SK-N-MC (cell line): ENCODE measurements at regions not wholly inside any gene's neighbourhood (a gene's known extent, or its start where the extent isn't known, plus 50 kb on each side); places are given as distances from the start of the nearest gene placed in this dataset.

Experiments
- DNase-seq: peaks from one replicate; pipeline ENCODE4 v3.0.0-alpha.2; 2011; ENCODE audit warnings: low read depth, low spot score
- H3K27ac ChIP-seq: fragments of 200-600 bp; sonication (generic); 2 replicates; pipeline ENCODE4 v1.5.1; 2016; ENCODE audit warnings: mixed run types
- H3K36me3 ChIP-seq: fragments of 200-600 bp; sonication (generic); 2 replicates; pipeline ENCODE4 v1.6.1; 2017; ENCODE audit warnings: antibody characterized with exemption, low read length, mixed read lengths; ENCODE audit not compliant: insufficient read depth
- H3K4me3 ChIP-seq: fragments of 200-600 bp; sonication (generic); 2 replicates; pipeline ENCODE4 v1.5.1; 2016
- H3K9ac ChIP-seq: fragments of 200-600 bp; sonication (generic); 2 replicates; pipeline ENCODE4 v1.8.0; 2017; ENCODE audit warnings: mixed run types, mixed read lengths; ENCODE audit not compliant: insufficient read length
- H3K9me3 ChIP-seq: fragments of 200-600 bp; sonication (generic); 2 replicates; pipeline ENCODE4 v1.6.1; 2017; ENCODE audit warnings: low read depth, mild to moderate bottlenecking, antibody characterized with exemption, low read length, moderate library complexity, mixed read lengths
- EZH2 ChIP-seq: fragments of 200-600 bp; sonication (generic); IDR thresholded peaks from one replicate; pipeline ENCODE4 v1.6.1; 2017; ENCODE audit warnings: antibody characterized with exemption
- FOXP2 ChIP-seq: optimal IDR thresholded peaks from 2 replicates; pipeline ENCODE3; 2011; ENCODE audit warnings: mild to moderate bottlenecking, moderate library complexity; ENCODE audit not compliant: insufficient read depth; ENCODE audit errors: extremely low read length, control extremely low read depth
- POLR2AphosphoS5 ChIP-seq: IDR thresholded peaks from 2 replicates; pipeline ENCODE4 v1.6.1; 2012; ENCODE audit warnings: mild to moderate bottlenecking, low read depth, low read length, borderline replicate concordance

GRCh38 chr11:103556171-103556570 lies 446.9 kb downstream of the DYNC2H1 start:
- TF ChIP-seq POLR2AphosphoS5 (no peak), EZH2 (no peak)
- Histone ChIP-seq H3K4me3 (no peak overlapping the region), H3K27ac (no peak overlapping the region), H3K9me3 (no peaks in the 10 kb centered on the region), H3K9ac (no peak overlapping the region), H3K36me3 (no peaks in the 10 kb centered on the region)
- DNase-seq = no peak

- H3K9me3 ChIP-seq = no peaks in the 10 kb centered on the region
- no peak overlapping the region for H3K27ac ChIP-seq
- DNase-seq = no peak
- H3K9ac ChIP-seq = no peak overlapping the region
- TF ChIP-seq POLR2AphosphoS5 (no peak), FOXP2 (no peak), EZH2 (no peak)
- no peaks in the 10 kb centered on the region for H3K36me3 ChIP-seq
- no peak overlapping the region for H3K4me3 ChIP-seq
Measured at GRCh38 chr11:103566116-103566515, 456.9 kb downstream of the DYNC2H1 start.

- DNase-seq = no peak
- no peaks in the 10 kb centered on the region for H3K9me3 ChIP-seq
Measured at GRCh38 chr11:103581760-103582159, 454.7 kb upstream of the DDI1 start.

GRCh38 chr11:103582351-103582909 lies 454.0 kb upstream of the DDI1 start:
- no peak for TF ChIP-seq FOXP2
- TF ChIP-seq POLR2AphosphoS5 = no peak
- TF ChIP-seq EZH2 = no peak
- DNase-seq = no peak
- no peaks in the 10 kb centered on the region for H3K36me3 ChIP-seq

More at GRCh38 chr11:103581760-103582159, 454.7 kb upstream of the DDI1 start:
- Histone ChIP-seq H3K4me3 (no peak overlapping the region), H3K27ac (no peak overlapping the region), H3K9ac (no peak overlapping the region), H3K36me3 (no peaks in the 10 kb centered on the region)
- no peak for TF ChIP-seq FOXP2
- TF ChIP-seq POLR2AphosphoS5 = no peak
- no peak for TF ChIP-seq EZH2

GRCh38 chr11:103584021-103584420 lies 452.4 kb upstream of the DDI1 start:
- Histone ChIP-seq H3K9ac (no peak overlapping the region), H3K27ac (no peak overlapping the region), H3K36me3 (no peaks in the 10 kb centered on the region), H3K9me3 (no peaks in the 10 kb centered on the region), H3K4me3 (no peak overlapping the region)
- no peak for TF ChIP-seq FOXP2
- no peak for TF ChIP-seq EZH2
- TF ChIP-seq POLR2AphosphoS5 = no peak
- no peak for DNase-seq

More at GRCh38 chr11:103582351-103582909, 454.0 kb upstream of the DDI1 start:
- Histone ChIP-seq H3K4me3 (no peak overlapping the region), H3K9me3 (no peaks in the 10 kb centered on the region), H3K27ac (no peak overlapping the region), H3K9ac (no peak overlapping the region)

- Histone ChIP-seq H3K27ac (no peak overlapping the region), H3K9ac (no peak overlapping the region), H3K9me3 (no peaks in the 10 kb centered on the region), H3K36me3 (no peaks in the 10 kb centered on the region), H3K4me3 (no peak overlapping the region)
- DNase-seq = no peak
- no peak for TF ChIP-seq FOXP2
- TF ChIP-seq POLR2AphosphoS5 = no peak
- TF ChIP-seq EZH2 = no peak
Measured at GRCh38 chr11:103584720-103585119, 451.7 kb upstream of the DDI1 start.

GRCh38 chr11:103585401-103585800 lies 451.0 kb upstream of the DDI1 start:
- Histone ChIP-seq H3K27ac (no peak overlapping the region), H3K36me3 (no peaks in the 10 kb centered on the region), H3K4me3 (no peak overlapping the region), H3K9me3 (no peaks in the 10 kb centered on the region), H3K9ac (no peak overlapping the region)
- DNase-seq = no peak
- TF ChIP-seq FOXP2 (no peak), POLR2AphosphoS5 (no peak), EZH2 (no peak)

GRCh38 chr11:103585911-103586310 lies 450.5 kb upstream of the DDI1 start:
- Histone ChIP-seq H3K9ac (no peak overlapping the region), H3K27ac (no peak overlapping the region), H3K9me3 (no peaks in the 10 kb centered on the region), H3K36me3 (no peaks in the 10 kb centered on the region), H3K4me3 (no peak overlapping the region)
- DNase-seq = no peak
- no peak for TF ChIP-seq POLR2AphosphoS5
- TF ChIP-seq FOXP2 = no peak

GRCh38 chr11:103586756-103587155 lies 449.7 kb upstream of the DDI1 start:
- Histone ChIP-seq H3K4me3 (no peak overlapping the region), H3K36me3 (no peaks in the 10 kb centered on the region), H3K9ac (no peak overlapping the region), H3K9me3 (no peaks in the 10 kb centered on the region), H3K27ac (no peak overlapping the region)
- DNase-seq = no peak
- TF ChIP-seq POLR2AphosphoS5 (no peak), EZH2 (no peak), FOXP2 (no peak)
